Breast epithelium (tissue), 3 donors: ENCODE measurements at regions not wholly inside any gene's neighbourhood (a gene's known extent, or its start where the extent isn't known, plus 50 kb on each side); places are given as distances from the start of the nearest gene placed in this dataset.

Source experiments
- CTCF ChIP-seq, 3 donors: fragments of 450-650 bp; IDR thresholded peaks; one replicate each; pipeline ENCODE4 v1.5.1; 2016 to 2017; ENCODE audit warnings: antibody characterized with exemption in 3 of 3, mild to moderate bottlenecking in 3 of 3, moderate library complexity in 3 of 3
- POLR2A ChIP-seq: fragments of 450-650 bp; IDR thresholded peaks from one replicate; pipeline ENCODE4 v1.6.1; 2016; ENCODE audit warnings: antibody characterized with exemption, mild to moderate bottlenecking, moderate library complexity
- POLR2AphosphoS5 ChIP-seq, 3 donors: sonication (generic); formaldehyde crosslinking; IDR thresholded peaks; one replicate each; pipeline ENCODE4 v1.6.1; 2017; ENCODE audit warnings: antibody characterized with exemption in 3 of 3

GRCh38 chr18:51753365-51754057 lies 556.0 kb upstream of the MEX3C start:
- TF ChIP-seq CTCF (IDR thresholded peaks at IDR 0.05): no peak
- TF ChIP-seq POLR2AphosphoS5 (IDR thresholded peaks at IDR 0.05): no peak
- no peak for TF ChIP-seq POLR2A
